OCI-M2 (cell line): ENCODE measurements at regions not wholly inside any gene's neighbourhood (a gene's known extent, or its start where the extent isn't known, plus 50 kb on each side); places are given as distances from the start of the nearest gene placed in this dataset.
"Not testable (repeated sequence)": the region's sequence is repeated elsewhere in the genome, so short reads cannot be mapped to it uniquely, and the experiment has no call there.

Experiments used
- DNase-seq: peaks from one replicate; lab custom pipeline; 2025; ENCODE audit not compliant: unreplicated experiment; lab: John Stamatoyannopoulos, UW

DNA sequence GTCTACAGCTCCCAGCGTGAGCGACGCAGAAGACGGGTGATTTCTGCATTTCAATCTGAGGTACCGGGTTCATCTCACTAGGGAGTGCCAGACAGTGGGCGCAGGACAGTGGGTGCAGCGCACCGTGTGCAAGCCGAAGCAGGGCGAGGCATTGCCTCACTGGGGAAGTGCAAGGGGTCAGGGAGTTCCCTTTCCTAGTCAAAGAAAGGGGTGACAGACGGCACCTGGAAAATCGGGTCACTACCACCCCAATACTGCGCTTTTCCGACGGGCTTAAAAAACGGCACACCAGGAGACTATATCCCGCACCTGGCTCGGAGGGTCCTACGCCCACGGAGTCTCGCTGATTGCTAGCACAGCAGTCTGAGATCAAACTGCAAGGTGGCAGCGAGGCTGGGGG, 95.6 kb downstream of the GPX5 start:
- DNase-seq = not testable (repeated sequence)

- not testable (repeated sequence) for DNase-seq
Measured at GRCh38 chr6:28623242-28623641, 97.6 kb downstream of the GPX5 start.

GRCh38 chr6:28626386-28626785, 100.7 kb downstream of the GPX5 start:
- not testable (repeated sequence) for DNase-seq

GRCh38 chr6:28632326-28632851, 106.7 kb downstream of the GPX5 start:
- no peak for DNase-seq

GRCh38 chr6:28633445-28634215, 107.9 kb downstream of the GPX5 start:
- DNase-seq = no peak

DNA sequence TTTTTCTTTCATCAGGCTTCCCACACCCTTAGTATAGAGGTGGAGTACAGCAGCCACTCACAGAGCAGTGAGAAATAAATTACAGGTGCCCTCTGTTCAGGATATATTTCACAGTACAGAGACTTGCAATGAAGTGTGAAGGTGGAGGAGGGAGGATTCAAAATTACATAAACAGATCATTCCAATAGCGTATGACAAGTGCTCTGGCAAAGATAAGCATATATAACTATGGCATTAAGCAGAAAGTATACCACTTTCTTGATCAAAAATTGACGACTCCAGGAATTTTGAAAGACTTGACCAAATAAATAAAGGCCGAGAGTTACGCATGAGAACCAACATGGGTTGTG, 108.7 kb downstream of the GPX5 start:
- no peak for DNase-seq

DNA sequence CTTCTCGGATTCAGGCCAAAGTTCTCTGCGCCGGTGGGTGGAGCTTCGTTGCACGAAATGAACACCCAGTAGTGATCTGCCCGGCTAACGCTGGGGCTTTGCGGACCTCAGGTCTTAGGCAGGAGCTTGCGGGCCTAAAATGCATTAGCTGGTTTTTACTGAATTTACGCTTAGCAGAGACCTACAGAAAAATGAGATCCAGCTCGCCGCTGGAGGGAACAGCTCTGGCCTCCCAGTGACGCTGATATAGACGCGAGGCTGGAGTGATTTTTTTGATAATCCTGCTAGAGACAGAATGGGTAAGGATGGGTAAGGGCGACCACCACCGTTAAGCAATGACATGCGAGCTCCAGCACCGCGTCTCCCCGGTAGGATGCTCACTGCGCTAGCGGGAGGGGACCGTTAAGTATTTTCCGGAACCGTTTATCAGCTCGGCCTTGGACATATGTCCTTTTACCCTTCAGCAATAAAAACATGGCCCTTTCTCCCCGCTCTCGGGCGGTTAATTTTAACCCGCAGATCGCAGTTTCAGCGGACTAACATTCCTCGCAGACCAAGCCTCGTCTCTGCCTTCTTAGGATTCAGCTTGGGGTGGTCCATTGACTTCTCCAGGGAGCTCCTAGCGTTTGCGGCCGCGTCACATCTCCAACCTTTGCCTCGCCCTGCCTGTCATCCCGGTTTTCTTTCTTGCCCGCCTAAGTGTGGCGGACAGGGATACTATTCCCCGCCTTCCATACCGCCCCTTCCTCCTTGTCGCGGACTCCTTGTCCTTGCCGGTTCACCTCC, 109.3 kb downstream of the GPX5 start:
- no peak for DNase-seq

- DNase-seq = no peak
Measured at GRCh38 chr6:28635547-28636158, 110.0 kb downstream of the GPX5 start.

GRCh38 chr6:28638787-28639430, 113.2 kb downstream of the GPX5 start:
- DNase-seq = no peak

DNA sequence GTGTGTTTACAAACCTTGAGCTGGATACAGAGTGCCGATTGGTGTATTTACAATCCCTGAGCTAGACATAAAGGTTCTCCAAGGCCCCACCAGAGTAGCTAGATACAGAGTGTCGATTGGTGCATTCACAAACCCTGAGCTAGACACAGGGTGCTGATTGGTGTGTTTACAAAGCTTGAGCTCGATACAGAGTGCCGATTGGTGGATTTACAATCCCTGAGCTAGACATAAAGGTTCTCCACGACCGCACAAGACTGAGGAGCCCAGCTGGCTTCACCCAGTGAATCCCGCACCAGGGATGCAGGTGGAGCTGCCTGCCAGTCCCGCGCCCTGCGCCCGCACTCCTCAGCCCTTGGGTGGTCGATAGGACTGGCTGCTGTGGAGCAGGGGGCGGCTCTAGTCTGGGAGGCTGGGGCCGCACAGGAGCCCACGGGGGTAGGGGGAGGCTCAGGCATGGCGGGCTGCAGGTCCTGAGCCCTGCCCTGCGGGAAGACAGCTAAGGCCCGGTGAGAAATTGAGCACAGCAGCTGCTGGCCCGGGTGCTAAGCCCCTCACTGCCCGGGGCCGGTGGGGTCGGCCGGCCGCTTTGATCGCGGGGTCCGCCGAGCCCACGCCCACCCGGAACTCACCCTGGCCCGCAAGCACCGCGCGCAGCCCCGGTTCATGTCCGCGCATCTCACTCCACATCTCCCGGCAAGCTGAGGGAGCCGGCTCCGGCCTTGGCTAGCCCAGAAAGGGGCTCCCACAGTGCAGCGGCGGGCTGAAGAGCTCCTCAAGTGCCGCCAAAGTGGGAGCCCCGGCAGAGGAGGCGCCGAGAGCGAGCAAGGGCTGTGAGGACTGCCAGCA, 114.0 kb downstream of the GPX5 start:
- not testable (repeated sequence) for DNase-seq

DNA sequence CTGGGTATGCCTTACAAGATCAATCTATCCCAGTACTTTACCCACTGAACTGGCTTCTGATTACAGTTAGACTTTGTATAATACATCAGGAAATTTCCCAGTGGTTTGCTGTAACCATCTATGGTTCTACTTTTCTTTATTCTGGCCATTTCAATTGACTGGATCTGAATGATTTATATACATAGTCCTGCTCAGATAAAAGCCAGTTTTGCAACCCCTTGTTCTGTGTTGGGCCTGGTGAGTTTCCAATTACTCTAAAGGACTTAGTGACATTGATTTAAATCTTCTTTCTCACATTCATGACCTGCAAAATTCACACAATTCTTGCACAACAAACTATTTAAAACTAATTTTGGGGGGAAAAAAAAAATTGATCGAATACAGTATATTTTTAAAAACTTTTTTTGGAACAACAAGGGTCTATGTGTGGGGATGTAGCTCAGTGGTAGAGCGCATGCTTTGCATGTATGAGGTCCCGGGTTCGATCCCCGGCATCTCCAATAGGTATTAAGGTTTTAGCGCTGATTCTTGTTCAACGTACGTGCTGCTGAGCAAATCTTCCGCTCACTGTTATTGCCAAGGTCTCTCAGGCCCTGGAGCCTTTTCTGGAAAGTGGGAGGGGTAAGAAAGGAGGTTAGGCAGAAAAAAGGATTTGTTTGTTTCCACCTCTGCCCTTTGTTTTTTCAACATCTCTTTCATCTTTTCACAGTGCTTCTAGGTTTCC, 117.5 kb downstream of the GPX5 start:
- no peak for DNase-seq

GRCh38 chr6:28646650-28647049, 121.0 kb downstream of the GPX5 start:
- DNase-seq = no peak

DNA sequence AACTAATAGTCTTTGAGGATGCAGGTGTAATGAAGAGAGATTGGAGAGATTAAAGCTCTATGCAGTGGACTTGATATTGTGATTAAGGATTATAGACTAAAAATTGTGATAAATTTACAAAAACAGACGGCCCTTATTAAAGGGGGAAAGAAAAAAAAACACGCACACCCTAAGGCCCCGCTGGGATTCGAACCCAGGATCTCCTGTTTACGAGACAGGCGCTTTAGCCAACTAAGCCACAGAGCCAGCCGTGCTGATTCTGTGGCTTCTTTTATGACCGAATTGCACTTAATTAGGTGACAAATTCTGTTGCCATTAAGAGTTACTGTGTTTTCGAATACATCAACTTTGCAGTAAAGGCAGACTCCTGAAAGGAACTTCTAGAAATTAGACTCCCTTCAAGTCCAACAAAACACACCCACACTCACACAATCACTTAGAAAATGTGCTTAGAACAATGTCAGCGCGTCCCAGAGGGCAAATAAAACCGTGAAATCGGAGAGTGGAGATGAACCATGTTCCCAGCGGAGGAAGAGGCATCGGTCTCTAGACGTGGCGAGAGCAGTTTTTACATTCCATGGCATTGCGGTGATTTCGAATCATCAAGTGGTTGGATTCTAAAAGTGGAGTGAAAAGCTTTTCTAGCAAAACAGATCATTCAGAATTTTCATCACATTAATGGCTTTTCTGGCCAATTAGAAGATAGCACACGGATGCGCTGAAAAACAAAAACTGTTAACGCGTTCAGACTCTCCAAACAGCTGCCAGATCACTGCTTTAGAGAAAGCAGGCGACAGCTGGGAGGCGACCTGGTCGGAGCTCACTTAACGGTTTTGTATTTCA, 122.6 kb downstream of the GPX5 start:
- DNase-seq = peak; percentile 83

DNA sequence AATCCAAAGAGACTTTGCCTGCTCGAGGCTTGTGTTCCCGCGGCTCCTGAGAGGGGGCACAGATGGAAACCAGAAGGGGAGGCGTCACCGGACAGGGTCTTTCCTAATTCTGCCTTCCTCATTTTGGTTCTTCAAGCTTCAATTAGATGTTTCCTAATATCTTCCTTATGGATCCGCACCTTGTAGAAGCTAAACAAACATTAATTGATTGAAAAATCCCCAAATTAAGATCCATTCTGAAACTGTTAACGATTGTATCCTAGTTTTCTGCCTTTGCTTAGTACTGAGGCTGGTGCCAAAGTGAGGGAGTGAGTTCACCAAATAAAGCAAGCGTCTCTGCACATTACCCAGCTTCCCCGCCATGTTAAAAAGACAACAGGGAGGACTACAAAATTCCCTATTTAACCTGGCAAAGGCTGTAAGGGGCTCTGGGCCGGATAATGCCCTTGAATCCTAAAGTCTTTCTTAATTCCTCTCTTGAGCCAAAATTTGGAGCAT, 123.2 kb downstream of the GPX5 start:
- no peak for DNase-seq

DNA sequence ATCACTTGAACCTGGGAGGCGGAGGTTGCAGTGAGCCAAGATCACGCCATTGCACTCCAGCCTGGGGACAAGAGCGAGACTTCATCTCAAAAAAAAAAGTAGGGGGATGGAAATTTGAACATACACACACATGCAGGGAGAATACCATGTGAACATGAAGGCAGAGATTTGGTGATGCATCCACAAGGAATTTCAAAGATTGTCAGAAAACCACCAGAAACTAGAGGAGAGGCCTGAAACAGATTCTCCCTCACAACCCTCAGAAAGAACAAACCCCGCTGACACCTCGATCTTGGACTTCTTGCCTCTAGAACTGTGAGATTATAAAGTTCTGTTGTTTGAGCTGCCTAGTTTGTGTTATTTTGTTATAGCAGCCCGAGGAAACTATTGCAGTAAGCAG, 125.5 kb downstream of the GPX5 start:
- DNase-seq = no peak

GRCh38 chr6:28653876-28654275, 128.2 kb downstream of the GPX5 start:
- no peak for DNase-seq

DNA sequence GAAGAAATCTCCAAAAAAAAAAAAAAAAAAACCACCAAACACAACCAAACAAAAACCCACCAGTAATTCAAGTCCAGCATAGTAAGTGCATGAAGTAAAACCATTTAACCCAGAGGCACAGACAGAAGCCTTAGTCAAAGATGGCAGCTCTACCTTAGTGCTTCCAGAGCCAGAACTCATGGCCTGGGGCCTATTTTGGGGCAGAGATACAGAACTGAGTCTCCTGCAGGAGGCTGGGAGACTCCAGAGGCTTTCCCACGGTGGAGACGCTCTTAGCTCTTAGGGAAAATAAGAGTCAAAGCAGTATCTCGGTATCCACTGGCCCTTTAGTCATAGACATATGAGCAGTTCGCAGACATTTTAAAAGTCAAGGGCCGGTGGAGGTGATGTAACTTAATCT, 129.5 kb downstream of the GPX5 start:
- DNase-seq = no peak

GRCh38 chr6:28656715-28657114, 131.0 kb downstream of the GPX5 start:
- no peak for DNase-seq

DNA sequence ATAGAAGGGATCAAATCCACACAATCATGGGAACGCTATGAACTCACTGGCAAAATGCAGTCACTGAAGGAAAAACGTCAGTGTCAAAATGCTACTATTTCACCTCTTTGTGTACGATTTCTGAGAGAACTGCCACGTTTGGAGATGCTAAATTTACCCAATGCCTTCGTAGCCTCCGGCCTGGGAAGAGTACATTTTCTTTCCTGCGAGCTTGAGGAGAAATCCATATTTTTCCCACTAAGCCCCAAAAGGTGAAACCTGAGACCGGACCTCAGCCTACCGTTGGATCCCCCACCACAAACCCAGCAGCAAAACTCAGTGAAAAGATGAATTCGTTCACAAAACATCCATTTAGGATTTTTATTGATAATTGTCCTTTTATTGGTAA, 131.7 kb downstream of the GPX5 start:
- no peak for DNase-seq
